GM10248 (cell line): ENCODE measurements at regions not wholly inside any gene's neighbourhood (a gene's known extent, or its start where the extent isn't known, plus 50 kb on each side); places are given as distances from the start of the nearest gene placed in this dataset.

Source experiments
- CTCF ChIA-PET: fragments of 300-600 bp; sonication (Branson Sonifier 250); formaldehyde crosslinking; extraction: SDS; loops from one replicate; lab custom pipeline; 2021; ENCODE audit warnings: antibody characterized with exemption; lab: Yijun Ruan, JAX
- POLR2A ChIA-PET: fragments of 350-650 bp; sonication (Branson Sonifier 250); formaldehyde crosslinking; extraction: SDS; loops from one replicate; lab custom pipeline; 2020; ENCODE audit warnings: antibody characterized with exemption; lab: Yijun Ruan, JAX
- DNase-seq: peaks from one replicate; pipeline ENCODE4 v3.0.0; 2012; ENCODE audit errors: extremely low spot score
- TF ChIP-seq, protein P1 (sequence below): IDR thresholded peaks from 2 replicates; pipeline ENCODE4 v1.5.1; 2012; ENCODE audit warnings: mild to moderate bottlenecking, low read depth; ENCODE audit errors: extremely low read depth, missing control alignments, control extremely low read depth

GRCh38 chr12:74482115-74482514 lies 55.5 kb upstream of the ATXN7L3B start:
- TF ChIP-seq, protein P1, sequence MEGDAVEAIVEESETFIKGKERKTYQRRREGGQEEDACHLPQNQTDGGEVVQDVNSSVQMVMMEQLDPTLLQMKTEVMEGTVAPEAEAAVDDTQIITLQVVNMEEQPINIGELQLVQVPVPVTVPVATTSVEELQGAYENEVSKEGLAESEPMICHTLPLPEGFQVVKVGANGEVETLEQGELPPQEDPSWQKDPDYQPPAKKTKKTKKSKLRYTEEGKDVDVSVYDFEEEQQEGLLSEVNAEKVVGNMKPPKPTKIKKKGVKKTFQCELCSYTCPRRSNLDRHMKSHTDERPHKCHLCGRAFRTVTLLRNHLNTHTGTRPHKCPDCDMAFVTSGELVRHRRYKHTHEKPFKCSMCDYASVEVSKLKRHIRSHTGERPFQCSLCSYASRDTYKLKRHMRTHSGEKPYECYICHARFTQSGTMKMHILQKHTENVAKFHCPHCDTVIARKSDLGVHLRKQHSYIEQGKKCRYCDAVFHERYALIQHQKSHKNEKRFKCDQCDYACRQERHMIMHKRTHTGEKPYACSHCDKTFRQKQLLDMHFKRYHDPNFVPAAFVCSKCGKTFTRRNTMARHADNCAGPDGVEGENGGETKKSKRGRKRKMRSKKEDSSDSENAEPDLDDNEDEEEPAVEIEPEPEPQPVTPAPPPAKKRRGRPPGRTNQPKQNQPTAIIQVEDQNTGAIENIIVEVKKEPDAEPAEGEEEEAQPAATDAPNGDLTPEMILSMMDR: no peak
- DNase-seq: no peak
- ChIA-PET POLR2A (no interaction called here), CTCF (interaction anchor here (1.1 kb wide), 1 partner anchor 10 kb away, joined by 5 read pairs; no protein-coding TSS in a partner anchor)

GRCh38 chr12:74483057-74483456 lies 54.6 kb upstream of the ATXN7L3B start:
- DNase-seq: no peak
- TF ChIP-seq, protein P1: no peak
- CTCF ChIA-PET: interaction anchor here (1.4 kb wide), 1 partner anchor 10 kb away, joined by 4 read pairs; no protein-coding TSS in a partner anchor
- POLR2A ChIA-PET: no interaction called here
